Spleen (tissue), 7 donors: ENCODE measurements at regions not wholly inside any gene's neighbourhood (a gene's known extent, or its start where the extent isn't known, plus 50 kb on each side); places are given as distances from the start of the nearest gene placed in this dataset.

ENCODE experiments used
- POLR2A ChIP-seq, 3 donors: fragments of 450-650 bp; IDR thresholded peaks; one replicate each; pipeline ENCODE4 v1.5.1; 2017; ENCODE audit warnings: antibody characterized with exemption in 3 of 3, mild to moderate bottlenecking in 1 of 3
- TF ChIP-seq, protein P1 (sequence below), 11 experiments: fragments of 200-600 bp in 7 of 11; fragments of 450-650 bp in 4 of 11; sonication (generic) in 4 of 11; IDR thresholded peaks in 8 of 11; conservative IDR thresholded peaks in 3 of 11; 1 replicate in 7 of 11; 2 replicates in 4 of 11; pipeline versions ENCODE4 v1.4.0 to v1.8.0; 2016 to 2021; ENCODE audit warnings: antibody characterized with exemption in 11 of 11, inconsistent platforms in 4 of 11, mild to moderate bottlenecking in 1 of 11
- donor health status: DM: no; HTN: no; CAD: no; lungs with moderate emphysema.
- donor health status: DM: no; HTN: no; CAD: no.
- donor health status: DM: no; HTN: no; CAD: no.

DNA sequence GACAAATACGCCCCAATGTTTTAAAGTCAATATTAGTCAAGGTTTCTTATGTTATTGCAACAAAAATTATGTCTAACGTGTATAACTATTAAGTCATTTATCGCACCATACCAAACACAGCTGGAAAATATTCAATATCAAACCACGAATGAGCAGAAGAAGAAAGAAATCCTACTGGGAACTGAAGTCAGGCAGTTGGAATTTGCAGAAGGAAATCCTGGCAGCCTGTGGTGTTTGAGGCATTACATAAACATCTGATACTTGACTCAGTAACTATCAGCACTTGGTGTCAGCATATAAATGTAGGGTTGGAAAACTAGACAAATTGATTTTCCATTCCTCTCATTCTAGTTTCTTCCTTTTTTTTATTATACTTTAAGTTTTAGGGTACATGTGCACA, 83.4 kb upstream of the NUPR2 start:
- no peak for TF ChIP-seq POLR2A (IDR thresholded peaks at IDR 0.05)
- TF ChIP-seq, protein P1, sequence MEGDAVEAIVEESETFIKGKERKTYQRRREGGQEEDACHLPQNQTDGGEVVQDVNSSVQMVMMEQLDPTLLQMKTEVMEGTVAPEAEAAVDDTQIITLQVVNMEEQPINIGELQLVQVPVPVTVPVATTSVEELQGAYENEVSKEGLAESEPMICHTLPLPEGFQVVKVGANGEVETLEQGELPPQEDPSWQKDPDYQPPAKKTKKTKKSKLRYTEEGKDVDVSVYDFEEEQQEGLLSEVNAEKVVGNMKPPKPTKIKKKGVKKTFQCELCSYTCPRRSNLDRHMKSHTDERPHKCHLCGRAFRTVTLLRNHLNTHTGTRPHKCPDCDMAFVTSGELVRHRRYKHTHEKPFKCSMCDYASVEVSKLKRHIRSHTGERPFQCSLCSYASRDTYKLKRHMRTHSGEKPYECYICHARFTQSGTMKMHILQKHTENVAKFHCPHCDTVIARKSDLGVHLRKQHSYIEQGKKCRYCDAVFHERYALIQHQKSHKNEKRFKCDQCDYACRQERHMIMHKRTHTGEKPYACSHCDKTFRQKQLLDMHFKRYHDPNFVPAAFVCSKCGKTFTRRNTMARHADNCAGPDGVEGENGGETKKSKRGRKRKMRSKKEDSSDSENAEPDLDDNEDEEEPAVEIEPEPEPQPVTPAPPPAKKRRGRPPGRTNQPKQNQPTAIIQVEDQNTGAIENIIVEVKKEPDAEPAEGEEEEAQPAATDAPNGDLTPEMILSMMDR (IDR thresholded peaks at IDR 0.05 in 8 of 11, conservative IDR thresholded peaks at IDR 0.05 in 3 of 11): no peak
